ENCODE measurements at regions not wholly inside any gene's neighbourhood (a gene's known extent, or its start where the extent isn't known, plus 50 kb on each side); places are given as distances from the start of the nearest gene placed in this dataset.

DNA sequence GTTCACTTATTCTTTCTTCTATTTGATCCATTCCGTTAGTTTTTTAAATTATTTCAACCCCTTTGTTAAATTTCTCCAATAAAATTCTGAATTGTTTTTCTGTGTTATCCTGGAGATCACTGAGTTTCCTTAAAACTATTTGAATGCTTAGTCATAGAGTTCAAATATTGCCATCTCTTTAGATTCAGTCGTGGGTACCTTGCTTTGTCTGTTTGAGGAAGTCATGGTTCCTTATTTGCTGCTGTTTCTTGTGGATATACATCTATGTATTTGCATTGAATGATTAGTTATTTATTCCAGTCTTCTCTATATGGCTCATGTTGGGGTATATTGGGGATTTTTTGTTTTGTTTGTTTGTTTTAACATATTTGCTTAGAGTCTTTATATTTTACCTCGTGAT, 80.6 kb downstream of the HINT1 start:
- TF ChIP-seq, protein P1, sequence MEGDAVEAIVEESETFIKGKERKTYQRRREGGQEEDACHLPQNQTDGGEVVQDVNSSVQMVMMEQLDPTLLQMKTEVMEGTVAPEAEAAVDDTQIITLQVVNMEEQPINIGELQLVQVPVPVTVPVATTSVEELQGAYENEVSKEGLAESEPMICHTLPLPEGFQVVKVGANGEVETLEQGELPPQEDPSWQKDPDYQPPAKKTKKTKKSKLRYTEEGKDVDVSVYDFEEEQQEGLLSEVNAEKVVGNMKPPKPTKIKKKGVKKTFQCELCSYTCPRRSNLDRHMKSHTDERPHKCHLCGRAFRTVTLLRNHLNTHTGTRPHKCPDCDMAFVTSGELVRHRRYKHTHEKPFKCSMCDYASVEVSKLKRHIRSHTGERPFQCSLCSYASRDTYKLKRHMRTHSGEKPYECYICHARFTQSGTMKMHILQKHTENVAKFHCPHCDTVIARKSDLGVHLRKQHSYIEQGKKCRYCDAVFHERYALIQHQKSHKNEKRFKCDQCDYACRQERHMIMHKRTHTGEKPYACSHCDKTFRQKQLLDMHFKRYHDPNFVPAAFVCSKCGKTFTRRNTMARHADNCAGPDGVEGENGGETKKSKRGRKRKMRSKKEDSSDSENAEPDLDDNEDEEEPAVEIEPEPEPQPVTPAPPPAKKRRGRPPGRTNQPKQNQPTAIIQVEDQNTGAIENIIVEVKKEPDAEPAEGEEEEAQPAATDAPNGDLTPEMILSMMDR (IDR thresholded peaks at IDR 0.05) = no peak
- TF ChIP-seq POLR2A (IDR thresholded peaks at IDR 0.05) = no peak
- no peak for TF ChIP-seq POLR2AphosphoS5 (IDR thresholded peaks at IDR 0.05)
- TF ChIP-seq EP300 (IDR thresholded peaks at IDR 0.05) = no peak
